SK-N-MC (cell line): ENCODE measurements at regions not wholly inside any gene's neighbourhood (a gene's known extent, or its start where the extent isn't known, plus 50 kb on each side); places are given as distances from the start of the nearest gene placed in this dataset.

Experiments
- DNase-seq: peaks from one replicate; pipeline ENCODE4 v3.0.0-alpha.2; 2011; ENCODE audit warnings: low read depth, low spot score
- H3K27ac ChIP-seq: fragments of 200-600 bp; sonication (generic); 2 replicates; pipeline ENCODE4 v1.5.1; 2016; ENCODE audit warnings: mixed run types
- H3K36me3 ChIP-seq: fragments of 200-600 bp; sonication (generic); 2 replicates; pipeline ENCODE4 v1.6.1; 2017; ENCODE audit warnings: antibody characterized with exemption, low read length, mixed read lengths; ENCODE audit not compliant: insufficient read depth
- H3K4me3 ChIP-seq: fragments of 200-600 bp; sonication (generic); 2 replicates; pipeline ENCODE4 v1.5.1; 2016
- H3K9ac ChIP-seq: fragments of 200-600 bp; sonication (generic); 2 replicates; pipeline ENCODE4 v1.8.0; 2017; ENCODE audit warnings: mixed run types, mixed read lengths; ENCODE audit not compliant: insufficient read length
- H3K9me3 ChIP-seq: fragments of 200-600 bp; sonication (generic); 2 replicates; pipeline ENCODE4 v1.6.1; 2017; ENCODE audit warnings: low read depth, mild to moderate bottlenecking, antibody characterized with exemption, low read length, moderate library complexity, mixed read lengths
- EZH2 ChIP-seq: fragments of 200-600 bp; sonication (generic); IDR thresholded peaks from one replicate; pipeline ENCODE4 v1.6.1; 2017; ENCODE audit warnings: antibody characterized with exemption
- FOXP2 ChIP-seq: optimal IDR thresholded peaks from 2 replicates; pipeline ENCODE3; 2011; ENCODE audit warnings: mild to moderate bottlenecking, moderate library complexity; ENCODE audit not compliant: insufficient read depth; ENCODE audit errors: extremely low read length, control extremely low read depth
- POLR2AphosphoS5 ChIP-seq: IDR thresholded peaks from 2 replicates; pipeline ENCODE4 v1.6.1; 2012; ENCODE audit warnings: mild to moderate bottlenecking, low read depth, low read length, borderline replicate concordance

- TF ChIP-seq POLR2AphosphoS5 (no peak), EZH2 (no peak), FOXP2 (no peak)
- no peaks in the 10 kb centered on the region for H3K9me3 ChIP-seq
- no peak for DNase-seq
- H3K4me3 ChIP-seq, result no peak overlapping the region
- no peak overlapping the region for H3K27ac ChIP-seq
- H3K36me3 ChIP-seq, result no peaks in the 10 kb centered on the region
- no peak overlapping the region for H3K9ac ChIP-seq
Measured at GRCh38 chr21:34289856-34290255, 74.0 kb upstream of the KCNE2 start.

- TF ChIP-seq POLR2AphosphoS5, result no peak
- no peak for TF ChIP-seq FOXP2
- no peak for TF ChIP-seq EZH2
- H3K9me3 ChIP-seq, result no peaks in the 10 kb centered on the region
- no peak overlapping the region for H3K9ac ChIP-seq
- DNase-seq, result no peak
- no peak overlapping the region for H3K4me3 ChIP-seq
- H3K36me3 ChIP-seq, result no peaks in the 10 kb centered on the region
- H3K27ac ChIP-seq, result no peak overlapping the region
Measured at GRCh38 chr21:34296878-34297277, 66.9 kb upstream of the KCNE2 start.

GRCh38 chr21:34298534-34299167 is 65.2 kb upstream of the KCNE2 start:
- H3K36me3 ChIP-seq, result no peaks in the 10 kb centered on the region
- no peaks in the 10 kb centered on the region for H3K9me3 ChIP-seq
- no peak overlapping the region for H3K9ac ChIP-seq
- no peak for DNase-seq
- TF ChIP-seq EZH2, result no peak
- TF ChIP-seq POLR2AphosphoS5, result no peak
- no peak for TF ChIP-seq FOXP2
- no peak overlapping the region for H3K27ac ChIP-seq
- H3K4me3 ChIP-seq, result no peak overlapping the region

GRCh38 chr21:34299168-34299539 is 64.7 kb upstream of the KCNE2 start:
- no peak for DNase-seq
- TF ChIP-seq EZH2 (no peak), POLR2AphosphoS5 (no peak), FOXP2 (no peak)
- Histone ChIP-seq H3K9me3 (no peaks in the 10 kb centered on the region), H3K36me3 (no peaks in the 10 kb centered on the region), H3K27ac (no peak overlapping the region), H3K9ac (no peak overlapping the region), H3K4me3 (no peak overlapping the region)

GRCh38 chr21:34302521-34302920 is 61.3 kb upstream of the KCNE2 start:
- DNase-seq, result no peak
- no peak overlapping the region for H3K27ac ChIP-seq
- TF ChIP-seq POLR2AphosphoS5 (no peak), FOXP2 (no peak), EZH2 (no peak)
- no peak overlapping the region for H3K9ac ChIP-seq
- no peaks in the 10 kb centered on the region for H3K36me3 ChIP-seq
- H3K9me3 ChIP-seq, result no peaks in the 10 kb centered on the region
- no peak overlapping the region for H3K4me3 ChIP-seq

- no peak for DNase-seq
- Histone ChIP-seq H3K9ac (no peak overlapping the region), H3K27ac (no peak overlapping the region), H3K36me3 (no peaks in the 10 kb centered on the region), H3K4me3 (no peak overlapping the region), H3K9me3 (no peaks in the 10 kb centered on the region)
- no peak for TF ChIP-seq EZH2
- no peak for TF ChIP-seq POLR2AphosphoS5
- TF ChIP-seq FOXP2, result no peak
Measured at GRCh38 chr21:34305605-34306604, 57.9 kb upstream of the KCNE2 start.

- H3K36me3 ChIP-seq, result no peaks in the 10 kb centered on the region
- H3K9ac ChIP-seq, result no peak overlapping the region
- no peak overlapping the region for H3K4me3 ChIP-seq
- TF ChIP-seq EZH2 (no peak), POLR2AphosphoS5 (no peak), FOXP2 (no peak)
- DNase-seq, result no peak
- H3K27ac ChIP-seq, result no peak overlapping the region
- no peaks in the 10 kb centered on the region for H3K9me3 ChIP-seq
Measured at GRCh38 chr21:34307991-34308532, 55.7 kb upstream of the KCNE2 start.

GRCh38 chr21:34311561-34312330 is 52.1 kb upstream of the KCNE2 start:
- Histone ChIP-seq H3K9me3 (no peaks in the 10 kb centered on the region), H3K27ac (no peak overlapping the region), H3K36me3 (no peaks in the 10 kb centered on the region), H3K9ac (no peak overlapping the region), H3K4me3 (no peak overlapping the region)
- TF ChIP-seq EZH2, result no peak
- no peak for TF ChIP-seq POLR2AphosphoS5
- no peak for TF ChIP-seq FOXP2
- DNase-seq, result no peak
